ENCODE measurements at regions not wholly inside any gene's neighbourhood (a gene's known extent, or its start where the extent isn't known, plus 50 kb on each side); places are given as distances from the start of the nearest gene placed in this dataset.

GRCh38 chr19:29324717-29325116 is 111.8 kb upstream of the UQCRFS1 start:
- no peak for DNase-seq

- DNase-seq: no peak
Observed at GRCh38 chr19:29325241-29325975, 112.5 kb upstream of the UQCRFS1 start.

- DNase-seq: no peak
Observed at GRCh38 chr19:29326351-29326750, 113.4 kb upstream of the UQCRFS1 start.

GRCh38 chr19:29326849-29327840 is 114.2 kb upstream of the UQCRFS1 start:
- DNase-seq: no peak

DNA sequence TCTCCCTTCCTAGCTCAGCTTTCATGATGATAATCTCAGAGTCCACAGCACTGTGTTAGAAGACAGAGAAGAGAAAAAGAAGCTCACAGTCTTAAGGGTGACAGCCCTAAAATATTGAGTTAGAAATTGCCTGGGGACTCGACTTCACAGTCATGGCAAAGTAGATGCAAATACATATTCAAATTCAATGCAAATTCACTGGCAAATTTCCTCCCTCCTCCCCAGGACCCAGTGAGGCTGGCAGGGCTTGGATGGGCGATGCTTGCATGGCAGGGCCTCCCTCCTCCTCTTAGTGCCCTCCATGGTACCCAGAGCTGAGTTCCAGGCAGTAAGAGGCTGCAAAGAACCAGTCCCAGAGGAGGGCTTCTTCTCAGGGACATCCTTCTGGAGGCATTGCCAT is 115.6 kb upstream of the UQCRFS1 start:
- no peak for DNase-seq

GRCh38 chr19:29329460-29330134 is 116.6 kb upstream of the UQCRFS1 start:
- no peak for DNase-seq

DNA sequence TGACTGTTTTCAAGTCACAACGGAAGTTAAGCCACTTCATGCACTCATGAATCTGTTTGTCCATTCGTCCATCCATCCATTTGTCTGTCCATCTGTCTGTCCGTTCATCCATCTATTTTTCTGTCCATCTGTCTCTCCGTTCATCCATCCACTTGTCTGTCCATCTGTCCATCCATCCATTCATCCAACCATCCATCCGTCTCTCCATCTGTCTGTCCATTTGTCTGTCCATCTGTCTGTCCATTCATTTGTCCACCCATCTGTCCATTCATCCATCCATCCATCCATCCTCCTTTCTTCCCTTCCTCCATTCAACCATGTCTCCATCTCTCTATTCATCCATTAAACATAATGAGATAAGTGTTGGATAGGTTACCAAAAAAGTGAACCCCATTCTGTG is 123.5 kb upstream of the UQCRFS1 start:
- DNase-seq: no peak

GRCh38 chr19:29337029-29337428 is 124.1 kb upstream of the UQCRFS1 start:
- DNase-seq: no peak

GRCh38 chr19:29338480-29338879 is 125.5 kb upstream of the UQCRFS1 start:
- DNase-seq: no peak

DNA sequence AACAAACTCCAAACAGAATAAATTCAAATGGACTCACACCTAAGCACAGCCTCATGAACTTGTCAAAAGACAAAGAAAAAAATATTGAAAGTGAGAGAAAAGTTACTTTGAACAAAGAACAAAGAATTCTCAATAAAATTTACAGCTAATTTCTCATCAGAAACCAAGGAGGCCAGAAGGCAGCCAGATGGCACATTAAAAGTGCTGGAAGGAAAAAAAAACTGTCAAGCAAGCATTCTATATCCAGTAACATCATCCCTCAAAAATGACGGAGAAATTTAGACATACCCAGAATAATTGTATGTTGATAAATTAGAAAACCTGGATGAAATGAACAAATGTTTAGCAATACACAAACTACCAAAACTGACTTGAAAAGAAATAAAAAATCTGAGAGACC is 129.8 kb upstream of the UQCRFS1 start:
- DNase-seq: no peak

DNA sequence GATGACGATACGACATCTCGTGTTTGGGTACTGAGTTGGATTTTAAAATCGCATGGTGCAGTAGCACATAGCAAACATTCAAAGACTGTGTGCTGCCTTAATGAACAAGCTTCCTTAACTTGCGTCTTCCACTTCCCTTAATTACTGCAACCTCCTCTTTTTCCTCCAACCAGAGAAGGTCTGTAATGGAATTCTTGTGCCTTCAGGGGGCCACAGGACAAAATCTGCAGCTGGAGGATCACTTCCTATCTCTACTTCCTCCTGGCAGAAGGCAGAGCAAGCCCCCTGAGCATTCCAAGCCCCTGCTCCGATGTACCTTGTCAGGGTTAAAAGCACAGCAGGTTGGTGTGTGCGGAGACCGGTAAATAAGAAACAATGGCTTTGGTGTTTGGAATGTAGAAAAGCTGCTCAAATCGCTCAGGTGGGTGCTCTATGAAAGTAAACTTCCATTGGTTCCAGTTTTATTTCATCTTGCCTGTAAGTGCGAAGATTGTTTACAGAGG is 151.3 kb upstream of the UQCRFS1 start:
- no peak for DNase-seq

DNA sequence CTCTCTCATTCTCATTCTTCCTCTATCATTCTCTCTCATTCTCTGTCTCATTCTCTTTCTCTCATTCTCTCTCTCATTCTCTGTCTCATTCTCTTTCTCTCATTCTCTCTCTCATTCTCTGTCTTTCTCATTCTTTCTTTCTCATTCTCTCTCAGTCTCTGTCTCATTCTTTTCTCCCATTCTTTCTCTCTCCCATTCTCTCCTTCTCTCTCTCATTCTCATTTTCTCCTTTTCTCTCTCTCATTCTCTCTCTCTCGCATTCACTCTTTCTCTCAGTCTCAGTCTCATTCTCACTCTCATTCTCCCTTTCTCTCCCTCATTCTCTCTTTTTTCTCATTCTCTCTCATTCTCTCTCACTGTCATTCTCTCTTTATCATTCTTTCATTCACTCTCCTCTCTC is 152.0 kb upstream of the UQCRFS1 start:
- no peak for DNase-seq

GRCh38 chr19:29365836-29366417 is 153.0 kb upstream of the UQCRFS1 start:
- DNase-seq: no peak

DNA sequence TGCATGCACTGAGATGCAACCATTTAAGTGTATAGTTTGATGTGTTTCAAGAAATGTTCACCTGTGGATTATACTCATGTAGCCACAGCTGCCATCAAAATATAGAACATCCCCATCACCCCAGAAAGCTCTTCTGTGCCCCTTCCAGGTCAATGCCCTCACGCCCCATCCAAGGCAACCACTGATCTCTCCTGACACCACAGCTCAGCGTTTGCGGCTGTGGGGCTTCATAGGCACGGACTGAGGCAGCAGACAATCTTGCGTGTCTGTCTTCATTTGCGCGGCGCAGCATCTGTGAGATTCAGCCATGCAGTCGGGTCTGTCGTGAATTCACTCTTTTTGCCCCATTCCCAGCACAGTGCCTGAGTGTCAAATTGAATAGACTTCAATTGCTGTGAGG is 153.8 kb upstream of the UQCRFS1 start:
- DNase-seq: no peak

GRCh38 chr19:29367791-29368222 is 154.9 kb upstream of the UQCRFS1 start:
- no peak for DNase-seq

GRCh38 chr19:29370276-29370675 is 155.5 kb upstream of the VSTM2B start:
- no peak for DNase-seq

DNA sequence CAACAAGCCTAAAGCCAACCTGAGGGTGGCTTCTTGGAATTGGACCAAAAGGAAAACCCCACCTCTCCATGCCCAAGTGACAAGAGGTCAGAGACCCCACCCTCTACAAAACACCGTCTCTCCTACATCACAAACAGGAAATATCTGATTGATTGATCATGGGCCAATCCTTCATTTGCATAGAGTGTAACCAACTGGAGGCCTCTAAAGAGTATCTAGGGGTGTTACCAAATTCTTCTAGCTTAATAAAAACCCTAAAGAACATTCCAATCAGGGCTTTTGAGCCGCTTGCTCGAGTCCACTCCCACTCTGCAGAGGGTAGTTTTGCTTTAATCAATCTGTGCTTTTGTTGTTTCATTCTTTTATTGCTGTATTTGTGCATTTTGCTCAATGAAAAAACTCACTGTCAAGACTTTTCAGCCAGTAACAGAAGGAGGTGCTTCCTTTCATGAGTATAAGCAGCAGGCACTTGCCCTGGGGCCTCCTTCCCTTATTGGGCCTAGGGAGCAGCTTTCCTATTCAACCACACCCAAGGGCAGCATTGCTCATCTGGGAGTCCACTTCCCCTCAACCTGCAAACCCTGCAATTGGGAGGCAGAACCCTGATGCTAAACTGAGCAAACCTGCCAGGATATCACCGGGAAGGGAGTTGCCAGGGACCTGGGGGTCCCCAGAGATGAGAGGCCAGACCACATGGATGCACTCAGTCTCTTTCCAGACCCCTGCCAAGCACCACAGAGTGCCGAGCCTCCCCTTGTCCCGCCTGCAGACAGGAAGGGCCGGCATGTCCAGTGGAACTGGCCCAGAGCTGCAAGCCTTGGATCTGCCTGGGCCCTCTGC is 154.3 kb upstream of the VSTM2B start:
- DNase-seq: no peak

- no peak for DNase-seq
Observed at GRCh38 chr19:29372091-29372415, 153.7 kb upstream of the VSTM2B start.

DNA sequence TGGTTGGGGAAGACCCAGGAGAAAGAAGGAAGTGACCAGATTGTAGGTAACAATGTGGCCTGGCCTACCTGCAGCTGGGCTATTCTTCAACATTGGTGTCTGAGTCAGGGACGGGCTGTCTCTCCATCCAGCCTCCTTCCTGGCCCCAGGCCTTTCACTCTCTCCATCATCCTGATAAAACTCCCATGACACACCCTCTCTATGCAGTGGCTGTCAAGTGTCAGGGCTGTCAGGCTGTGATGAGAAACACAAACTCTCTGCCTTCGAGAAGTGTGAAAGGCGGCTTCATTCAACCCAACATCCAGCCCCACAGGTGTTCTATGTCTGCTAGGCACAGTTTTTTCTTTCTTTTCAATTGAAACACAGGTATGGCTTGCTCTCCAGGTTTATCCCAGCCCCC is 153.3 kb upstream of the VSTM2B start:
- no peak for DNase-seq

DNA sequence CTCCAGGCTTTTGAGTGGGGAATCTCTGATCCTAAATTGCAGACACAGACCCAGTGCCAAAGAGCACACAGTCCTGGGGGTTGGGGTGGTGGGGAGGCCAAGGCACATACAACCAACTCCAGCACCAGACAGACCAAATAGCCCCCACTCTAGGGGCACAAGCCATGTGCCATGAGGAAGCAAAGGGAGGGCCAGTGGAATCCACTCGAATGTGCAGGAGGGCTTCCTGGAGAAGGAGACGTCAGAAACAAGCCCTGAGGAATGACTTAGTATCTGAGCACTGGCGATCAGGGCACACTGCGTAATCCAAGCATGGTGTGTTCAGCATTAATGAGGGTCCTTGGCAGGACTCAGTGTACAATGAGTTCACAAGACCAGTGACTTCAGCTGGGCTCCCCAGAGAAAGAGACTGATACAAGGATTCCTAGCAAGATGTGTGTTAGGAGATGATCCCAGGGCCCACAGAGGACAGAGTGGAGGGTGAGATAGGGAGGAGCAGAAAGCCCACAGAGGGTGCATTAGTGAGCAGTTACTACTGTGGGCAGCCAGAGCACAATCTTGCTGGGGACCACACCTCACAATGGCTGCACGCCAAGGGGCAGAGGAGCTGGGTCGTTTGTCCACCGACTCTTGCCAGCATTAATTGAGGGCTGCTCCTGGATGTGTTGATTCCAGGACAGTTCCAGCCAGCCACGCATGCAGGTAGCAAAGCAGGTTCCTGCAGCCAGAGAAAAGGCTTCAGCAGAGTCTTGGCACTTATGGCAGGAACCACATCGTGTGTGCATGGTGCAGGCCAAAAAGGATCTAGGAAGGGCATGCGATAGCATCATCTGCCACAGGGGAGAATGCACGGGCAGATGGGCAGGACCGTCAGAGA is 152.6 kb upstream of the VSTM2B start:
- DNase-seq: no peak

Data from stimulated activated CD4-positive, alpha-beta T cell treated with anti-CD3 and anti-CD28 coated beads, Interleukin-4, amount 100 ng/mL, for 24 hours (primary cell).